ENCODE measurements at regions not wholly inside any gene's neighbourhood (a gene's known extent, or its start where the extent isn't known, plus 50 kb on each side); places are given as distances from the start of the nearest gene placed in this dataset.

- H3K4me3 ChIP-seq (ENCODE audit: insufficient read depth, low read length), result no peak overlapping the region
- H3K4me1 ChIP-seq (ENCODE audit: insufficient read depth, low read length), result no peaks in the 10 kb centered on the region
- no peak for TF ChIP-seq CTCF (IDR thresholded peaks at IDR 0.05; ENCODE audit: extremely low read depth, low read depth, low read length)
- H3K27me3 ChIP-seq (ENCODE audit: insufficient read depth, low read length), result peaks cover 17% of the 10 kb centered on the region
- H3K79me2 ChIP-seq (ENCODE audit: insufficient read depth, low read length), result no peaks in the 10 kb centered on the region
- no peaks in the 10 kb centered on the region for H4K20me1 ChIP-seq (ENCODE audit: insufficient read depth, low read length)
- no peak overlapping the region for H3K4me2 ChIP-seq (ENCODE audit: insufficient read depth, low read length)
- no peaks in the 10 kb centered on the region for H3K9me3 ChIP-seq (ENCODE audit: low read depth, low read length)
- DNase-seq (ENCODE audit: insufficient read length, low spot score, missing footprints), result no peak
- no peaks in the 10 kb centered on the region for H3K36me3 ChIP-seq (ENCODE audit: insufficient read depth, low read length)
- H3K27ac ChIP-seq (ENCODE audit: low read depth, low read length), result no peak overlapping the region
- H2AFZ ChIP-seq (ENCODE audit: low read length), result no peak overlapping the region
Observed at GRCh38 chr12:69085852-69086251, 152.9 kb upstream of the CPM start.

GRCh38 chr12:69087986-69088385 is 151.4 kb upstream of the CPSF6 start:
- H3K27me3 ChIP-seq (ENCODE audit: insufficient read depth, low read length), result peaks cover 33% of the 10 kb centered on the region
- H3K27ac ChIP-seq (ENCODE audit: low read depth, low read length), result no peak overlapping the region
- no peak for TF ChIP-seq CTCF (IDR thresholded peaks at IDR 0.05; ENCODE audit: extremely low read depth, low read depth, low read length)
- no peak overlapping the region for H3K4me3 ChIP-seq (ENCODE audit: insufficient read depth, low read length)
- H3K36me3 ChIP-seq (ENCODE audit: insufficient read depth, low read length), result no peaks in the 10 kb centered on the region
- no peak overlapping the region for H2AFZ ChIP-seq (ENCODE audit: low read length)
- no peaks in the 10 kb centered on the region for H3K79me2 ChIP-seq (ENCODE audit: insufficient read depth, low read length)
- H3K4me1 ChIP-seq (ENCODE audit: insufficient read depth, low read length), result no peaks in the 10 kb centered on the region
- H4K20me1 ChIP-seq (ENCODE audit: insufficient read depth, low read length), result no peaks in the 10 kb centered on the region
- no peak for DNase-seq (ENCODE audit: insufficient read length, low spot score, missing footprints)
- no peak overlapping the region for H3K4me2 ChIP-seq (ENCODE audit: insufficient read depth, low read length)
- no peaks in the 10 kb centered on the region for H3K9me3 ChIP-seq (ENCODE audit: low read depth, low read length)

GRCh38 chr12:69090722-69091121 is 148.6 kb upstream of the CPSF6 start:
- Histone ChIP-seq H2AFZ (ENCODE audit: low read length) (no peak overlapping the region), H3K36me3 (ENCODE audit: insufficient read depth, low read length) (no peaks in the 10 kb centered on the region), H3K4me3 (ENCODE audit: insufficient read depth, low read length) (no peak overlapping the region), H3K27ac (ENCODE audit: low read depth, low read length) (no peak overlapping the region), H3K9me3 (ENCODE audit: low read depth, low read length) (no peaks in the 10 kb centered on the region), H3K4me1 (ENCODE audit: insufficient read depth, low read length) (no peaks in the 10 kb centered on the region), H3K79me2 (ENCODE audit: insufficient read depth, low read length) (no peaks in the 10 kb centered on the region), H3K4me2 (ENCODE audit: insufficient read depth, low read length) (no peak overlapping the region), H4K20me1 (ENCODE audit: insufficient read depth, low read length) (no peaks in the 10 kb centered on the region), H3K27me3 (ENCODE audit: insufficient read depth, low read length) (peaks cover 38% of the 10 kb centered on the region)
- DNase-seq (ENCODE audit: insufficient read length, low spot score, missing footprints), result no peak
- no peak for TF ChIP-seq CTCF (IDR thresholded peaks at IDR 0.05; ENCODE audit: extremely low read depth, low read depth, low read length)

- H3K4me3 ChIP-seq (ENCODE audit: insufficient read depth, low read length), result no peak overlapping the region
- no peaks in the 10 kb centered on the region for H3K36me3 ChIP-seq (ENCODE audit: insufficient read depth, low read length)
- no peak for TF ChIP-seq CTCF (IDR thresholded peaks at IDR 0.05; ENCODE audit: extremely low read depth, low read depth, low read length)
- peaks cover under 1% of the 10 kb centered on the region for H3K4me1 ChIP-seq (ENCODE audit: insufficient read depth, low read length)
- DNase-seq (ENCODE audit: insufficient read length, low spot score, missing footprints), result no peak
- H3K79me2 ChIP-seq (ENCODE audit: insufficient read depth, low read length), result no peaks in the 10 kb centered on the region
- H3K27ac ChIP-seq (ENCODE audit: low read depth, low read length), result no peak overlapping the region
- no peak overlapping the region for H2AFZ ChIP-seq (ENCODE audit: low read length)
- no peak overlapping the region for H3K4me2 ChIP-seq (ENCODE audit: insufficient read depth, low read length)
- H4K20me1 ChIP-seq (ENCODE audit: insufficient read depth, low read length), result no peaks in the 10 kb centered on the region
- peaks cover 38% of the 10 kb centered on the region for H3K27me3 ChIP-seq (ENCODE audit: insufficient read depth, low read length)
- no peaks in the 10 kb centered on the region for H3K9me3 ChIP-seq (ENCODE audit: low read depth, low read length)
Observed at GRCh38 chr12:69091442-69092017, 147.8 kb upstream of the CPSF6 start.

Measured in osteoblast (primary cell).